ENCODE measurements at regions not wholly inside any gene's neighbourhood (a gene's known extent, or its start where the extent isn't known, plus 50 kb on each side); places are given as distances from the start of the nearest gene placed in this dataset.

DNA sequence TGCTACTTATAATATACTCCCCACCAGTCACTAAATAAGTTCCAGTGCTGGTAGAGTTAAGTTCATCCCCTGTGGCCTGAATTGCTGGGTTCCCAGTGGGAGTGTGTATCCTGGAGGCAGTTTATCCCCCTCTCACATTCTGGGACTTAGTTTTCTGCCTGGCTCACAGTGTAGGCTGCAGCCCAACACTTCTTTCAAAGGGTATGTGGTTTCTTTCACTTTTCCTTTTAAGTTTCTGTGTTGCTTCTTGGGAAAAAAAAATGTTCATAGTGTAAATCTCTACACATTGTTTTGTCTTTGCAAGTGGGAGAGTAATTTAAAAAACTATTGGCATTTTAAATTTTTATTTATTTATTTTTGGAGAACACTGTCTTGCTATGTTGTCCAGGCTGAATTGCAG lies 85.5 kb downstream of the XIST start:
- CTCF ChIA-PET (ENCODE audit: low intra/inter-chr PET ratio, low total read pairs), result no interaction called here
- POLR2A ChIA-PET, result no interaction called here
- ATAC-seq, result no peak
- no peak overlapping the region for H3K27ac ChIP-seq (ENCODE audit: extremely low read length, insufficient read depth, low read length)
- no peaks in the 10 kb centered on the region for H3K27me3 ChIP-seq (ENCODE audit: control insufficient read depth in 1 of 2, insufficient read depth in 2 of 2, low read length in 2 of 2)
- no TSS peak for BruUV-seq (replicated peaks)
- H3K4me1 ChIP-seq (ENCODE audit: insufficient read depth, low read length), result no peaks in the 10 kb centered on the region
- no peaks in the 10 kb centered on the region for H4K20me1 ChIP-seq (ENCODE audit: insufficient read depth, low read length)
- intact Hi-C loops (cut with micrococcal nuclease; ENCODE audit: unreplicated experiment) (no loop called here), in situ Hi-C loops (cut with HindIII; ENCODE audit: extremely low pct_ligation_motif_present, low pct_unique_long_range_greater_than_20kb) (no loop called here)
- no peaks in the 10 kb centered on the region for H3K36me3 ChIP-seq (replicated peaks in 1 of 2; ENCODE audit: control insufficient read depth in 1 of 2, insufficient read depth in 2 of 2, low read length in 2 of 2)
- no peak for DNase-seq (ENCODE audit: low spot score)
- H3K79me2 ChIP-seq (ENCODE audit: insufficient read depth, low read length), result no peaks in the 10 kb centered on the region
- no peak overlapping the region for H3K4me3 ChIP-seq (replicated peaks in 1 of 3; ENCODE audit: insufficient read depth in 1 of 3, low read depth in 2 of 3, low read length in 3 of 3)
- H3K9me3 ChIP-seq (ENCODE audit: low read length), result no peaks in the 10 kb centered on the region
- no peak overlapping the region for H2AFZ ChIP-seq (ENCODE audit: low read length)
- H3K9ac ChIP-seq (ENCODE audit: insufficient read depth, low read depth, low read length), result no peak overlapping the region
- no peak for FAIRE-seq
- no peak overlapping the region for H3K4me2 ChIP-seq (ENCODE audit: low read depth, low read length)
- TF ChIP-seq IRF2 (CRISPR knock-in tag; IDR thresholded peaks at IDR 0.05), result no peak
- TF ChIP-seq, protein P1, sequence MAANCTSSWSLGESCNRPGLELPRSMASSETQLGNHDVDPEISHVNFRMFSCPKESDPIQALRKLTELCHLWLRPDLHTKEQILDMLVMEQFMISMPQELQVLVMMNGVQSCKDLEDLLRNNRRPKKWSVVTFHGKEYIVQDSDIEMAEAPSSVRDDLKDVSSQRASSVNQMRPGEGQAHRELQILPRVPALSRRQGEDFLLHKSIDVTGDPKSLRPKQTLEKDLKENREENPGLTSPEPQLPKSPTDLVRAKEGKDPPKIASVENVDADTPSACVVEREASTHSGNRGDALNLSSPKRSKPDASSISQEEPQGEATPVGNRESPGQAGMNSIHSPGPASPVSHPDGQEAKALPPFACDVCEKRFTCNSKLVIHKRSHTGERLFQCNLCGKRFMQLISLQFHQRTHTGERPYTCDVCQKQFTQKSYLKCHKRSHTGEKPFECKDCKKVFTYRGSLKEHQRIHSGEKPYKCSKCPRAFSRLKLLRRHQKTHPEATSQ (CRISPR knock-in tag; IDR thresholded peaks at IDR 0.05; ENCODE audit: borderline replicate concordance), result no peak
- TF ChIP-seq SSRP1 (CRISPR knock-in tag; IDR thresholded peaks at IDR 0.05), result no peak
- no peak for TF ChIP-seq ZNF460 (CRISPR knock-in tag; IDR thresholded peaks at IDR 0.05; ENCODE audit: borderline replicate concordance)
- no peak for TF ChIP-seq NFKB2 (CRISPR knock-in tag; IDR thresholded peaks at IDR 0.05; ENCODE audit: borderline replicate concordance)
- TF ChIP-seq, protein P2, sequence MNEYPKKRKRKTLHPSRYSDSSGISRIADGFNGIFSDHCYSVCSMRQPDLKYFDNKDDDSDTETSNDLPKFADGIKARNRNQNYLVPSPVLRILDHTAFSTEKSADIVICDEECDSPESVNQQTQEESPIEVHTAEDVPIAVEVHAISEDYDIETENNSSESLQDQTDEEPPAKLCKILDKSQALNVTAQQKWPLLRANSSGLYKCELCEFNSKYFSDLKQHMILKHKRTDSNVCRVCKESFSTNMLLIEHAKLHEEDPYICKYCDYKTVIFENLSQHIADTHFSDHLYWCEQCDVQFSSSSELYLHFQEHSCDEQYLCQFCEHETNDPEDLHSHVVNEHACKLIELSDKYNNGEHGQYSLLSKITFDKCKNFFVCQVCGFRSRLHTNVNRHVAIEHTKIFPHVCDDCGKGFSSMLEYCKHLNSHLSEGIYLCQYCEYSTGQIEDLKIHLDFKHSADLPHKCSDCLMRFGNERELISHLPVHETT (CRISPR knock-in tag; conservative IDR thresholded peaks at IDR 0.05), result no peak
- TF ChIP-seq NFE2L2 (IDR thresholded peaks at IDR 0.05; ENCODE audit: low read length), result no peak
- no peak for TF ChIP-seq GABPA (IDR thresholded peaks at IDR 0.05; ENCODE audit: low read depth, low read length)
- TF ChIP-seq GABPA (CRISPR knock-in tag; IDR thresholded peaks at IDR 0.05; ENCODE audit: low read depth), result no peak

All from HepG2 (cell line).